ENCODE measurements at regions not wholly inside any gene's neighbourhood (a gene's known extent, or its start where the extent isn't known, plus 50 kb on each side); places are given as distances from the start of the nearest gene placed in this dataset.

DNA sequence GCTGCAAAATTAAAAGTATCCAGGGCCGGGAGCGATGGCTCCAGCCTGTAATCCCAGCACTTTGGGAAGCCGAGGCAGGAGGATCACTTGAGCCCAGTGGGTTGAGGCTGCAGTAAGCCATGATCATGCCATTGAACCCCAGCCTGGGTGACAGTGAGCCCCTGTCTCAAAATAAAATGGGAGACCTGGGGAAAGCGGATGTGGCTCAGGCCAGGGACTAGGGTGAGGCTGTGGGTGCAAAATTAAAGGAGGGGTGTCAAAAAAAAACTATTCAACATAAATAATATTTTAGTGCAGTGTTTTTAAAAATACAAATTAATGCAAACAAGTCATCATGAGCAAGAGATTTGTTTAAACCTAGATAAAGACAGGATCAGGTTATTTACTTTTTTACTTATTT, 100.1 kb upstream of the SLC45A1 start:
- TF ChIP-seq POLR2A (IDR thresholded peaks at IDR 0.05; ENCODE audit: low read length) (no peak), GATA1 (IDR thresholded peaks at IDR 0.05; ENCODE audit: low read depth, low read length) (no peak)
